LNCaP clone FGC (cell line): ENCODE measurements at regions not wholly inside any gene's neighbourhood (a gene's known extent, or its start where the extent isn't known, plus 50 kb on each side); places are given as distances from the start of the nearest gene placed in this dataset.

Experiments used
- DNase-seq: peaks from one replicate; pipeline ENCODE4 v3.0.0-alpha.2; 2011; ENCODE audit warnings: low read depth
- H3K4me3 ChIP-seq: 2 replicates; pipeline ENCODE4 v1.5.1; 2011; ENCODE audit warnings: mild to moderate bottlenecking, low read depth, low read length, control low read depth
- CTCF ChIP-seq: IDR thresholded peaks from 2 replicates; pipeline ENCODE4 v1.5.1; 2012; ENCODE audit warnings: mild to moderate bottlenecking; ENCODE audit not compliant: control insufficient read depth, insufficient read depth; ENCODE audit errors: extremely low read depth

GRCh38 chrX:45862801-45863200, 662.1 kb upstream of the DIPK2B start:
- no peak for TF ChIP-seq CTCF
- no peak overlapping the region for H3K4me3 ChIP-seq
- DNase-seq: no peak

- no peak overlapping the region for H3K4me3 ChIP-seq
Measured at GRCh38 chrX:45860450-45860849, 659.8 kb upstream of the DIPK2B start.

GRCh38 chrX:45859407-45859806, 658.7 kb upstream of the DIPK2B start:
- H3K4me3 ChIP-seq: no peak overlapping the region
- DNase-seq: no peak
- TF ChIP-seq CTCF: no peak

More at GRCh38 chrX:45860450-45860849, 659.8 kb upstream of the DIPK2B start:
- TF ChIP-seq CTCF: no peak
- no peak for DNase-seq

GRCh38 chrX:45852884-45853283, 652.2 kb upstream of the DIPK2B start:
- TF ChIP-seq CTCF: no peak
- no peak for DNase-seq
- H3K4me3 ChIP-seq: no peak overlapping the region

- no peak for DNase-seq
- TF ChIP-seq CTCF: no peak
- H3K4me3 ChIP-seq: peak overlapping the region; percentile 62
Measured at GRCh38 chrX:45851434-45851991, 650.8 kb upstream of the DIPK2B start.

GRCh38 chrX:45850775-45851433, 650.2 kb upstream of the DIPK2B start:
- TF ChIP-seq CTCF: no peak
- DNase-seq: no peak
- H3K4me3 ChIP-seq: peak overlapping the region; percentile 62
